GM10266 (cell line): ENCODE measurements at regions not wholly inside any gene's neighbourhood (a gene's known extent, or its start where the extent isn't known, plus 50 kb on each side); places are given as distances from the start of the nearest gene placed in this dataset.

Experiments
- DNase-seq: peaks from one replicate; pipeline ENCODE4 v3.0.0; 2012; ENCODE audit errors: extremely low spot score
- TF ChIP-seq, protein P1 (sequence below): IDR thresholded peaks from 2 replicates; pipeline ENCODE4 v1.5.1; 2012; ENCODE audit warnings: mild to moderate bottlenecking, low read depth; ENCODE audit not compliant: control insufficient read depth, insufficient read depth; ENCODE audit errors: missing control alignments

DNA sequence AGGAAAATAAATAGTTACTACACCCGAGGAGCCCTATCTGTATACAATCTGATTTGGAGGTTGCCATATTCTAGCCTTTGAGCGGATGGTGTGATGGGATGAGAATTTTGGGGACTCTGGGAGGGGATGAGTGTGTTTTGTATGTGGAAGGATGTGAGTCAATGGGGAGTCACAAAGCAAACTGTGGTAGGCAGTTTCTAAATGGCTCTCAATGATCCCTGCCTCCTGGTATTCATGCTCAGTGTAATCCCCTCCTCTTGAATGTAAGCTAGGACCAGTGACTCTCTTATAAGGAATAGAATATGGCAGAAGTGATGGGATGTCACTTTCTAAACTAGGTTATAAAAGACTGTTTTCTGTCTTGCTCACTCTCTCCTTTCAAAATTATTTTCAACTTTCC, 205.7 kb upstream of the RIOK2 start:
- TF ChIP-seq, protein P1, sequence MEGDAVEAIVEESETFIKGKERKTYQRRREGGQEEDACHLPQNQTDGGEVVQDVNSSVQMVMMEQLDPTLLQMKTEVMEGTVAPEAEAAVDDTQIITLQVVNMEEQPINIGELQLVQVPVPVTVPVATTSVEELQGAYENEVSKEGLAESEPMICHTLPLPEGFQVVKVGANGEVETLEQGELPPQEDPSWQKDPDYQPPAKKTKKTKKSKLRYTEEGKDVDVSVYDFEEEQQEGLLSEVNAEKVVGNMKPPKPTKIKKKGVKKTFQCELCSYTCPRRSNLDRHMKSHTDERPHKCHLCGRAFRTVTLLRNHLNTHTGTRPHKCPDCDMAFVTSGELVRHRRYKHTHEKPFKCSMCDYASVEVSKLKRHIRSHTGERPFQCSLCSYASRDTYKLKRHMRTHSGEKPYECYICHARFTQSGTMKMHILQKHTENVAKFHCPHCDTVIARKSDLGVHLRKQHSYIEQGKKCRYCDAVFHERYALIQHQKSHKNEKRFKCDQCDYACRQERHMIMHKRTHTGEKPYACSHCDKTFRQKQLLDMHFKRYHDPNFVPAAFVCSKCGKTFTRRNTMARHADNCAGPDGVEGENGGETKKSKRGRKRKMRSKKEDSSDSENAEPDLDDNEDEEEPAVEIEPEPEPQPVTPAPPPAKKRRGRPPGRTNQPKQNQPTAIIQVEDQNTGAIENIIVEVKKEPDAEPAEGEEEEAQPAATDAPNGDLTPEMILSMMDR: no peak
- DNase-seq: no peak

DNA sequence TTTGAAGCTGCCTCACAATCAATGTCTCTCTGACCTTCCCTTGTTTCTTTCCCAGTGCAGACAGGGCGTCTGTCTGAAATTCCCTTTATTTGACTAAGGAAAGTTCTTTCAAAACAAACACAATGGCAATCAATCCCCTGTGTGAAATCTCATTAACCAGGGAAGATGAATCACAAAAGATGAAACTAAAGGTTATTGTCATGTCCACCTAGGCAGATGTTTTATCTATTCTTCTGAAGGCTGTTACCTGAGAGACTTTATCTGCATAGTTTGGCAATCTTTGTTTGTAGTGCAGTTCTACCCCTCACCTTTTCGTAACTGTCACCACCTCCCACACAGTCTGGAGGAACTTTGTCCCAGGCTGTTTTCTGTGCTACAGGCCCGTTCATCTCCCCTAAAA, 217.5 kb upstream of the RIOK2 start:
- no peak for DNase-seq
- TF ChIP-seq, protein P1: no peak

DNA sequence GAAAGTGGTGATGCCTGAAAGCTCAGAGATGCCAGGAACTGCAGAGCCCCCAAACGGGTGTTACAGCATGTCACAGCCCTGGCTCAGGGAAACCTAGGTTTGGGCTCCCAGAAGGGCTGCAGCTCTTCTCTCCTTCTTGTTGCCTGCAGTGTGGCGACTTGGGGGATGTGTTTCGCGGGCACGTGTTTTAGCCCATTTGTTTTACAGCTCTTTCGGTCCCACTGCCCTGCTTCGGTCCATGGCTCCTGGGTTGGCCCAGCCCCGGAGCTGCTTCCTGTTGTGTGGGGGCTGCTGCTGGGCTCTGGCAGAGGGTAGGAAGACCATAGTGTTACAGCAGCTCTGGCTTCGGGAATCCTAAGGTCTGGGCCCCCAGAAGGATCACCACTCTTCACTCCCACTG, 222.9 kb upstream of the RIOK2 start:
- DNase-seq: no peak
- TF ChIP-seq, protein P1: no peak

DNA sequence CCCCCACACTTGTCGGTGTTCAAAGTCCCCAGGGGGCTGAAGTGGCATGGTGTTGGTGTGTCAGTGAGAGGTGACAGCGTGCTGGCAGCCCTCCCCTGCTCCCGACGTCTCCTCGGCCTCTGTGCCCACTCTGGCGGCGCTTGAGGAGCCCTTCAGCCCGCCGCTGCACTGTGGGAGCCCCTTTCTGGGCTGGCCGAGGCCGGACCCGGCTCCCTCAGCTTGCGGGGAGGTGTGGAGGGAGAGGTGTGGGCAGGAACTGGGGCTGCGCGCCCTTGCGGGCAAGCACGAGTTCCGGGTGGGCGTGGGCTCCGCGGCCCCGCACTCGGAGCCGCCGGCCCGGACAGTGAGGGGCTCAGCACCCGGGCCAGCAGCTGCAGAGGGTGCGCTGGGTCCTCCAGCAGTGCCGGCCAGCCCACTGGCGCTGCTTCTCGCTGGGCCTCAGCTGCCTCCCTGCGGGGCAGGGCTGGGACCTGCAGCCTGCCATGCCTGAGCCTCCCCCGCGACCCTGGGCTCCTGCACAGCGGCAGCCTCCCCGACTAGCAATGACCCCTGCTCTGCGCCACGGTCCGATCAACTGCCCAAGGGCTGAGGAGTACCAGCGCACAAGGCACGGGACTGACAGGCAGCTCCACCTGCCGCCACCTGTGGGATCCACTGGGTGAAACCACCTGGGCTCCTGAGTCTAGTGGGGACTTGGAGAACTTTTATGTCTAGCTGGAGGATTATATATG, 224.1 kb upstream of the RIOK2 start:
- TF ChIP-seq, protein P1: no peak

DNA sequence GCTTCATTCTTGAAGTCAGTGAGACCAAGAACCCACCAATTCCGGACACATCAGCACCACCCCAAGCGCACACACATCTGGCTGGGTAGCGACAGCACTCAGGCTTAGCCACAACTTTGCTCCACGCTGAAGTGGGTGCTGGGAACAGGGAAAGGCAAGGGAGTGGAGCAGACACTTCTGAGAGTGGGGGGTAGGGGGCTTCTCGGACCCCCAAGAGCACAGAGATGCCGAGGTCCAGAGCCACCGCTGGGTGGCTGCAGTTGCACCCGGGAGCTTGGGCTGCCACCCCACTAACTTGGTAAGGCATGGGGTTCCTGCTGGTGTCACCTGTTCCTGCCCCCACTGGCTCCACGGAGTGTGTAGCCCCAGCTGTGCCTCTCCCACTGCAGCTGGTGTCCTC, 225.3 kb upstream of the RIOK2 start:
- TF ChIP-seq, protein P1: no peak
- DNase-seq: no peak

More for the DNA sequence above, 224.1 kb upstream of the RIOK2 start:
- no peak for DNase-seq

DNA sequence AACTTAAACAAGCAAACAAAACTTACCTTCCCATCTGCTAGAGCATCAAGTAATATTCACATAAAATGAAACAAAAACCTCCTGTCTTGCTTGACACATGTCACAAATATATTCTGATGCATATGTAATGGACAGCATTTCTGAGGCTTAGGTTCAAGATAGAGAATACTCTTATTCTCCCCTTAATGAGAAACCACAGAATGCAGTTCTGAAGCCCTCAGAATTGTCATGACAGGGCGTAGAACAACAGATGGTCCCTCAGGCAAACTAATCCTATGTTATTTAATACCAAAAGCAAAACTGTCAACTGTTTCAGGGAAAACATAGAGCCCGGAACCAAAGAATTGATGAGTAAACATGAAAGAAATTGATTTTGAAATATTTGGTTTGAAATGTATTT, 229.9 kb upstream of the RIOK2 start:
- TF ChIP-seq, protein P1: no peak
- DNase-seq: no peak

DNA sequence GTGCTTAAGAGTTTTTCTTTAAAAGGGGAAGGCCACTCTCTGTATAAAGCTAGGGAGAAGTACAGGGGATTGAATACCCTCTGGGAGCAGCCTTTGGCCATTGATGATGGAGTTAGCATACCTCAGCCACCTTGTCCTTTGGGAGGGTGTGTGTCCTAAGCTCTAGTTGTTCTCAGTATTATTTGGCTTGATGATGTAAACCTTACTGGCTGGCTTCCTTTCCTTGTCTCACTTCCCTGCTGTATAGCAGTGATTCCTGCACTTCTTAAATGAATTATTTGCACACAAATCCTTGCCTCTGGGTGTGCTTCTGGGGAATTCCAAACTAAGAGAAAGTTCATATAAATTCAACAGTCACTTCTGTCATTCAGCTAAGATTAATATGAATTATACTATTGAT, 234.9 kb upstream of the RIOK2 start:
- no peak for DNase-seq
- TF ChIP-seq, protein P1: no peak
